ENCODE measurements at regions not wholly inside any gene's neighbourhood (a gene's known extent, or its start where the extent isn't known, plus 50 kb on each side); places are given as distances from the start of the nearest gene placed in this dataset.
A peak's percentile ranks its signal among the peaks of the same experiment; 100 is the strongest.

- DNase-seq (ENCODE audit: low spot score) = no peak
Observed at GRCh38 chrX:43508694-43509093, 147.4 kb upstream of the MAOA start.

GRCh38 chrX:43510209-43510608 is 145.9 kb upstream of the MAOA start:
- DNase-seq (ENCODE audit: low spot score) = no peak

GRCh38 chrX:43513085-43513484 is 143.0 kb upstream of the MAOA start:
- no peak for DNase-seq (ENCODE audit: low spot score)

GRCh38 chrX:43514820-43515219 is 141.3 kb upstream of the MAOA start:
- no peak for DNase-seq (ENCODE audit: low spot score)

GRCh38 chrX:43522582-43522981 is 133.5 kb upstream of the MAOA start:
- DNase-seq (ENCODE audit: low spot score) = no peak

GRCh38 chrX:43525901-43526610 is 130.0 kb upstream of the MAOA start:
- DNase-seq (ENCODE audit: low spot score) = no peak

- DNase-seq (ENCODE audit: low spot score) = no peak
Observed at GRCh38 chrX:43526878-43527277, 129.2 kb upstream of the MAOA start.

- no peak for DNase-seq (ENCODE audit: low spot score)
Observed at GRCh38 chrX:43527801-43528200, 128.3 kb upstream of the MAOA start.

GRCh38 chrX:43530837-43531236 is 125.3 kb upstream of the MAOA start:
- DNase-seq (ENCODE audit: low spot score) = no peak

- DNase-seq (ENCODE audit: low spot score) = no peak
Observed at GRCh38 chrX:43540318-43540717, 115.8 kb upstream of the MAOA start.

GRCh38 chrX:43551590-43551989 is 104.5 kb upstream of the MAOA start:
- no peak for DNase-seq (ENCODE audit: low spot score)

- DNase-seq (ENCODE audit: low spot score) = no peak
Observed at GRCh38 chrX:43552156-43552555, 103.9 kb upstream of the MAOA start.

- no peak for DNase-seq (ENCODE audit: low spot score)
Observed at GRCh38 chrX:43552703-43553102, 103.4 kb upstream of the MAOA start.

GRCh38 chrX:43553257-43553656 is 102.8 kb upstream of the MAOA start:
- DNase-seq (ENCODE audit: low spot score) = no peak

GRCh38 chrX:43556207-43556606 is 99.9 kb upstream of the MAOA start:
- no peak for DNase-seq (ENCODE audit: low spot score)

GRCh38 chrX:43557792-43558191 is 98.3 kb upstream of the MAOA start:
- peak; percentile 63 for DNase-seq (ENCODE audit: low spot score)

- DNase-seq (ENCODE audit: low spot score) = peak; percentile 14
Observed at GRCh38 chrX:43559644-43560043, 96.5 kb upstream of the MAOA start.

- DNase-seq (ENCODE audit: low spot score) = no peak
Observed at GRCh38 chrX:43560247-43560946, 95.7 kb upstream of the MAOA start.

GRCh38 chrX:43562372-43562771 is 93.7 kb upstream of the MAOA start:
- no peak for DNase-seq (ENCODE audit: low spot score)

GRCh38 chrX:43564953-43565352 is 91.1 kb upstream of the MAOA start:
- no peak for DNase-seq (ENCODE audit: low spot score)

- DNase-seq (ENCODE audit: low spot score) = no peak
Observed at GRCh38 chrX:43566170-43566569, 89.9 kb upstream of the MAOA start.

GRCh38 chrX:43573441-43574015 is 82.6 kb upstream of the MAOA start:
- DNase-seq (ENCODE audit: low spot score) = no peak

- DNase-seq (ENCODE audit: low spot score) = no peak
Observed at GRCh38 chrX:43580621-43581020, 75.5 kb upstream of the MAOA start.

- DNase-seq (ENCODE audit: low spot score) = no peak
Observed at GRCh38 chrX:43581167-43581566, 74.9 kb upstream of the MAOA start.

All from CD4-positive, alpha-beta T cell treated with Interleukin-2 at 100 ng/mL for 4 hours (primary cell).